A673 (cell line): ENCODE measurements at regions not wholly inside any gene's neighbourhood (a gene's known extent, or its start where the extent isn't known, plus 50 kb on each side); places are given as distances from the start of the nearest gene placed in this dataset.

ENCODE experiments used
- BruUV-seq: library from RNA; stranded (reverse); fragments of 400-500 nt; replicated peaks from 2 replicates; lab custom pipeline; 2021; lab: Mats Ljungman, UMichigan
- CTCF ChIA-PET: fragments of 300-600 bp; sonication (Branson Sonifier 250); formaldehyde crosslinking; loops from one replicate; lab custom pipeline; 2022; ENCODE audit warnings: antibody characterized with exemption; lab: Charles Lee
- POLR2A ChIA-PET: fragments of 300-600 bp; sonication (Branson Sonifier 250); formaldehyde crosslinking; loops from one replicate; lab custom pipeline; 2022; ENCODE audit warnings: antibody characterized with exemption; ENCODE audit not compliant: low non-redundant PET; lab: Charles Lee
- DNase-seq: peaks from one replicate; pipeline ENCODE4 v3.0.0-alpha.2; 2015; ENCODE audit warnings: low spot score
- H3K27ac ChIP-seq: fragments of 200-600 bp; sonication (generic); 2 replicates; pipeline ENCODE4 v1.5.1; 2016; ENCODE audit warnings: mixed run types, low read depth, mild to moderate bottlenecking, mixed read lengths, antibody characterized with exemption, low read length; ENCODE audit not compliant: poor library complexity, severe bottlenecking
- H3K27me3 ChIP-seq: fragments of 200-600 bp; sonication (generic); replicated peaks from 2 replicates; pipeline ENCODE4 v1.6.1; 2017; ENCODE audit warnings: mixed run types, low read depth, mild to moderate bottlenecking, mixed read lengths, antibody characterized with exemption, low read length; ENCODE audit not compliant: insufficient read depth, poor library complexity
- H3K36me3 ChIP-seq: fragments of 200-600 bp; sonication (generic); 2 replicates; pipeline ENCODE4 v1.6.1; 2016; ENCODE audit warnings: mixed run types, mild to moderate bottlenecking, mixed read lengths, antibody characterized with exemption, low read length; ENCODE audit not compliant: insufficient read depth, poor library complexity, severe bottlenecking
- H3K4me1 ChIP-seq: fragments of 200-600 bp; sonication (generic); 2 replicates; pipeline ENCODE4 v1.6.1; 2017; ENCODE audit warnings: mixed run types, mild to moderate bottlenecking, mixed read lengths, antibody characterized with exemption, low read length; ENCODE audit not compliant: insufficient read depth, poor library complexity, severe bottlenecking
- H3K4me3 ChIP-seq: fragments of 200-600 bp; sonication (generic); 2 replicates; pipeline ENCODE4 v1.5.1; 2016; ENCODE audit warnings: low read depth, mixed run types, mild to moderate bottlenecking, mixed read lengths, low read length; ENCODE audit not compliant: poor library complexity, severe bottlenecking
- H3K9me3 ChIP-seq: fragments of 200-600 bp; sonication (generic); 2 replicates; pipeline ENCODE4 v1.6.1; 2016; ENCODE audit warnings: mixed run types, low read depth, mild to moderate bottlenecking, mixed read lengths, antibody characterized with exemption, low read length; ENCODE audit not compliant: poor library complexity, severe bottlenecking
- EZH2 ChIP-seq: fragments of 200-600 bp; sonication (generic); IDR thresholded peaks from 2 replicates; pipeline ENCODE4 v1.6.1; 2017; ENCODE audit warnings: borderline replicate concordance, low read depth, mild to moderate bottlenecking, mixed read lengths, antibody characterized with exemption, low read length; ENCODE audit not compliant: poor library complexity, severe bottlenecking
- intact Hi-C: fragments of 100-400 bp; cut with micrococcal nuclease; formaldehyde crosslinking; loops from one replicate; pipeline ENCODE4 v1.10.0; 2022; ENCODE audit not compliant: unreplicated experiment
- TF ChIP-seq, protein P1 (sequence below): fragments of 300-800, 200-600 bp; sonication (generic); conservative IDR thresholded peaks from 2 replicates; pipeline ENCODE4 v1.5.1; 2017; ENCODE audit warnings: low read depth, mild to moderate bottlenecking, antibody characterized with exemption, low read length, moderate library complexity, mixed read lengths

DNA sequence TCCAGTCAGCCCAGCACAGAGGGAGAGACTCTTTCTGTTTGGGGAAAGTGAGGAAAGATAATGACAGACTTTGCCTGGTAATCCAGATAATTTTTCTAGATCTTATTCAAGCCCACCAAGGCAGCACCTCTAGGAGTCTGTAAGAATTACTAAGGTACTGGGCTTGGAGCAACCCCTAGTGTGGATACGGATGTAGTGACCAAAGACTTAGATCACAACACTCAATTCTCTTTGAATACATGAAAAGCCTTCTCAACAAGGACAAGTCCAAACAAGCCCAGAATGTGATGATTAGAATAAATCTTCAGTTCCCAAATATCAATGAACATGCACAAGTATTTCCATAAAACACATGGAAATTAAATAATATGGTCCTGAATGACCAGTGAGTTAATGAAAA is 206.9 kb downstream of the MRPL39 start:
- CTCF ChIA-PET = no interaction called here

GRCh38 chr21:25398630-25399029 is 208.7 kb downstream of the MRPL39 start:
- TF ChIP-seq EZH2 = no peak
- TF ChIP-seq, protein P1, sequence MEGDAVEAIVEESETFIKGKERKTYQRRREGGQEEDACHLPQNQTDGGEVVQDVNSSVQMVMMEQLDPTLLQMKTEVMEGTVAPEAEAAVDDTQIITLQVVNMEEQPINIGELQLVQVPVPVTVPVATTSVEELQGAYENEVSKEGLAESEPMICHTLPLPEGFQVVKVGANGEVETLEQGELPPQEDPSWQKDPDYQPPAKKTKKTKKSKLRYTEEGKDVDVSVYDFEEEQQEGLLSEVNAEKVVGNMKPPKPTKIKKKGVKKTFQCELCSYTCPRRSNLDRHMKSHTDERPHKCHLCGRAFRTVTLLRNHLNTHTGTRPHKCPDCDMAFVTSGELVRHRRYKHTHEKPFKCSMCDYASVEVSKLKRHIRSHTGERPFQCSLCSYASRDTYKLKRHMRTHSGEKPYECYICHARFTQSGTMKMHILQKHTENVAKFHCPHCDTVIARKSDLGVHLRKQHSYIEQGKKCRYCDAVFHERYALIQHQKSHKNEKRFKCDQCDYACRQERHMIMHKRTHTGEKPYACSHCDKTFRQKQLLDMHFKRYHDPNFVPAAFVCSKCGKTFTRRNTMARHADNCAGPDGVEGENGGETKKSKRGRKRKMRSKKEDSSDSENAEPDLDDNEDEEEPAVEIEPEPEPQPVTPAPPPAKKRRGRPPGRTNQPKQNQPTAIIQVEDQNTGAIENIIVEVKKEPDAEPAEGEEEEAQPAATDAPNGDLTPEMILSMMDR = no peak
- Histone ChIP-seq H3K9me3 (no peaks in the 10 kb centered on the region), H3K27me3 (no peaks in the 10 kb centered on the region), H3K27ac (no peak overlapping the region), H3K4me3 (no peak overlapping the region), H3K4me1 (no peaks in the 10 kb centered on the region), H3K36me3 (no peaks in the 10 kb centered on the region)
- intact Hi-C loops = no loop called here
- no TSS peak for BruUV-seq
- DNase-seq = no peak
- ChIA-PET POLR2A (no interaction called here), CTCF (no interaction called here)

More for the DNA sequence above, 206.9 kb downstream of the MRPL39 start:
- Histone ChIP-seq H3K9me3 (no peaks in the 10 kb centered on the region), H3K27ac (no peak overlapping the region), H3K4me3 (no peak overlapping the region), H3K4me1 (no peaks in the 10 kb centered on the region), H3K27me3 (no peaks in the 10 kb centered on the region), H3K36me3 (no peaks in the 10 kb centered on the region)
- BruUV-seq = no TSS peak
- intact Hi-C loops = no loop called here
- DNase-seq = no peak
- TF ChIP-seq EZH2 = no peak
- TF ChIP-seq, protein P1 = no peak
- POLR2A ChIA-PET = interaction anchor here (0.7 kb wide), 1 partner anchor 416 kb away, joined by 10 read pairs; no protein-coding TSS in a partner anchor

DNA sequence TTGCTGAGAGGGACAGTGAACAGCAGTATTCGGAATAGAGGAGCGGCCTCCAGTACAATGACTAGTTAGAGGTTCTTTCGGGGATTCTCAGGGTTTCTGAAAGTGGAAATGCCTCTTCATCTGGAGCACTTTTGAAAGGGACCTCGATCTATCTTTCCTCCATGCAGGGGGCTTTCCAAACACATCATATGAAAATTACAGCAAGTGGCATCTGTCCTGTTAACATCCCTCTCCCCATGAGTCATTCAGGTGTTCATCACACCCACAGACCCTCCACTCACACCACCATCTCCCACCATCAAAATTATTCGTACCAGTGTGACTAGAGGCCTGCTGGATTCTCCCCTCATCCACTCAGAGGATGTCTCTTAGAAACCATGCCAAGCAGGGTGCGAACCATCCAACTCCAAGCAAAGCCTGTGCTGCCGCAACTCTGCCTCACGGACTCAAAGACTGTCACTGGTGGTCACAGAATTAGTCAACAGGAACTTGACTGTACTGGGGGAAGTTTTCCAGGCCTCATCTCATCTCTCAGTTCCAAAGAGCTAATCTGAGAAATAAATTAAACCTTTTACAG is 211.1 kb downstream of the MRPL39 start:
- no TSS peak for BruUV-seq
- H3K9me3 ChIP-seq = no peaks in the 10 kb centered on the region
- intact Hi-C loops = no loop called here
- no peaks in the 10 kb centered on the region for H3K36me3 ChIP-seq
- ChIA-PET POLR2A (no interaction called here), CTCF (no interaction called here)
- H3K27me3 ChIP-seq = no peaks in the 10 kb centered on the region
- no peak overlapping the region for H3K27ac ChIP-seq
- H3K4me3 ChIP-seq = no peak overlapping the region
- no peak for DNase-seq
- no peaks in the 10 kb centered on the region for H3K4me1 ChIP-seq
- TF ChIP-seq, protein P1 = no peak
- no peak for TF ChIP-seq EZH2
